Dedifferentiated amniotic fluid mesenchymal stem cell (primary cell): ENCODE measurements at regions not wholly inside any gene's neighbourhood (a gene's known extent, or its start where the extent isn't known, plus 50 kb on each side); places are given as distances from the start of the nearest gene placed in this dataset.

Experiments
- DNase-seq: peaks from one replicate; pipeline ENCODE4 v3.0.0-alpha.2; 2016; ENCODE audit errors: extremely low spot score

DNA sequence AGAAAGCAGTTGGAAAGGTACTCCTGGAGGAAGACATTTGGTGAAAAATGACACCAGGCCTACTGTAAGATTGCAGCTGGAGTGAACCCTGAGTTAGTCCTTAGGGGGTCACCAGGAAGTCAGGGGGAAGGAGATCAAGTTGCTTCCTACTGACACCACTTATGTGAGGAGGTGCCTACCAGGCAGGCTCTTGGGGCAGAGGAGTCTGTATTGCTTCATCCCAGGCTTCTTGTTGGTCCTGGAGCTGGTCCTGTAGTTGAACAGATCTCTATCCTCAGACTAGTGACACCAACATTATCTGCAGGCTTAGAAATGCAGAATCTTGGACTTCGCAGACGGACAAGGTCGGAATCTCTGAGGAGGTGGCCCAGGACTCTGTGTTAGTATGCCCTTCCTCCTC lies 116.0 kb upstream of the ARGLU1 start:
- DNase-seq: no peak

DNA sequence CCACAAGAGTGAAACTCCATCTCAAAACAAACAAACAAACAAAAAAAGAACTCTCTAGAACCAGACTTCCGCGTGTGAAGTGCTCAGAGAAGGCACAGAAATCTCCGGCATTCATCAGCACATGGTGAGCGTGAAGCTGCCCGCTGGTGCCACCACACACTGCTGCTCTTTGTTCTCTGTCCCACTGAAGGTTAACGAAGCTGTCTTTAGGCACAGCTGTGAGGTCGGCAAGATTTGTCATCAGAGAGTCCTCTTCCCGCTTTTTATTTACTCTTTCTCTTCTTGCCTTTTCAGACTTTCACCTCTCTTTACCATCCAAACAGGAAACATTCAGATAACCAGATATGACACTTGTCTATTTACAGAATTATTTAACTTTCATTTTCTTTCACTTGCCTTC lies 115.2 kb upstream of the ARGLU1 start:
- no peak for DNase-seq

DNA sequence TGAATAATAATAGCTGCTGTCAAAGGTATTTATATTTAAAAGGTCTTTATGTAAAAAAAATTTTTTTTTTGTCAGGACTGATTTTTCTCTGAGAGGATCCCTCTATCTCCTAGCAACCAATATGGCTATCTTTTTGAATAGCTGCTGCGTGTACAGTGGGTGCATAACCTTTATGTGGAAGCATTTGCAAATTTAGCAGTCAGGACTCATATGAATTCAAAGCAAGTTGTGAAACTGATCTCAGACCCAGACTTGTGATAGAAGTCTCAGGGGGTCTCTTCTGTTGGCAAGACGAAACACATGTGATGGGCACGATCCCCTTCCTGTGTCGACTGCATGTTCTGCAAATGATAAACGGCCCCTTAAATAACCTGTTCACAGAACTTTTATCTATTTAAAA lies 114.1 kb upstream of the ARGLU1 start:
- no peak for DNase-seq

DNA sequence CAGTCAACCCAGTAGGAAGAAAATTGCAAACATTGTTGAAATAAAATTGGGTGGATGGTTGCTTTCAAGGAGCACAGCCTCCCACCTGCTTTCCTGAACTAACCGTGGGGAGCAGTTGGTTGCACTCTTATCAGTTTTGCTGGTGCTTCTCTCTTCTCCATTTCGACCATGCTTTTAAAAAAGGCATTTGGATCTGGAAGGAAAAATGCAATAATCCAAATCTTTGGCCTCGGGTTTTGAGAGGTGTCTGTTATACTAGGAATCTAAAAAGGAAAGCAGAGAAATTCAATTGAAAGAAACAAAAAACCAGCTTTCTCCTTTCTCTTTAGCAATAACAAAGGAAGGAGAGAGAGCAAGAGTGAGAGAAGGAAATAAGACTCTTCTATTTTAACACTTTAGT lies 113.6 kb upstream of the ARGLU1 start:
- DNase-seq: no peak

DNA sequence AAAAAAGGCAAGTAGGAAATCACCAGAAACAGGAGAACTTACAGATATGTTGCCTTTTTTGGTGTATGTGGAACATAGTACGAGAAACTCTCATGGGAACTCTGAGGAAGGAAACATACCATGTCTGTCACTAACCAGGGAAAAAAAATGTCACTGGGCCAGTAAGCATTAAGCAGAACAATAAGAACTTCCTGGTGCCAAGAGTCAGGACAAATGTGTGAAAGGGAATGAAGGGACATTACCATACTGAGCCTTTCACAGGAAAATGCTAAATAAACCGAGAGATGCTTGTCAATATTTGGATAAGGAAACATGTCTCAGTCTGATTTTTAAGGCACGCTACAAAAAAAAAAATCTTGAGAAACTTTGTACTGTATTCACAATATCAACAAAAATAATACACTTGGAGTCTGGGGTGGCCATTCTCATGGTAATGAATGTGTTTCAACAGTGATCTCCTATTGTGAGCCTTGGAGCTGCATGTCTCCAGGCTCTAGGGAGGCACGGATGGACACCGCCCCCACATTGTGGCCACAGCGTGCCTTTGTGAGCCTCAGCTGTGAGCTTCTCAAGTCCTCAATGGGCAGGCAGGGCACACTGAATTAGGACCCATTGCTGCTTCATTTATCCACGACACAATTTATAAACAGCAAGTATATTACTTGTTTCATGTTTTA lies 113.0 kb upstream of the ARGLU1 start:
- DNase-seq: no peak

DNA sequence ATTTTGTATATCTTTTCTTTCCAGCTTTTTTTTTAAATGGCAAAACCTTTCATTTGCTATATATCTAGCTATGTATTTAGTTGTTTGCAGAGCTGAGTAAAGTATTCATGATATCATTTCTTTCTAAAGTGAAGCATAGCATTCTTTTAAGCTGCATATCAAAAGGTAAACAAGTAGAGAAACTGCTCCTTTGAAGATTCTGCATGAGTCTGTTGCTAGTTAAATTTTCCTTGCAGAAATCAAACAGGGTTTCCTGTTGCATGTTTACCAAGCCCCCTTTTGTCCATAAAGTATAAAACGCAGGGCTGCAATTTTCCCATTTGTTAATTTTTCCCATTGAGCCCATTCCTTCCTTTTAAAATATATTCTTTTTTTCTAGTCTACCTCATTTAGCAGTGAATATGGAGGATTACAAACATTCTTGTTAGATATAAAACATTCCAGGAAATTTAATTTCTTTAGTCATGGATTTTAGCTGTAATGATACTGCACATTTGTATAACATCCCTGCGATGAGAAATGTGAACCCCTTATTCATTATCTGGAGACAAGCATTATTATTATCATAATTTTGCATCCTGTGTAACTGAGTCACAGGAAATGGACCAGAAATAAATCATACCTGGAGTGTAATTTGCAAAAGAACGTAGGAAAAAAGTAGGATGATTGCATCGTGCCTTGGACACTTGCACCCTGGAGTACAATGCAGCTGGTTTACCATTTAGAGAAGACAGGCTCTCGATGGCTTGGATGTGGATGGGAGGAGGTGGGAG lies 110.9 kb upstream of the ARGLU1 start:
- DNase-seq: no peak

DNA sequence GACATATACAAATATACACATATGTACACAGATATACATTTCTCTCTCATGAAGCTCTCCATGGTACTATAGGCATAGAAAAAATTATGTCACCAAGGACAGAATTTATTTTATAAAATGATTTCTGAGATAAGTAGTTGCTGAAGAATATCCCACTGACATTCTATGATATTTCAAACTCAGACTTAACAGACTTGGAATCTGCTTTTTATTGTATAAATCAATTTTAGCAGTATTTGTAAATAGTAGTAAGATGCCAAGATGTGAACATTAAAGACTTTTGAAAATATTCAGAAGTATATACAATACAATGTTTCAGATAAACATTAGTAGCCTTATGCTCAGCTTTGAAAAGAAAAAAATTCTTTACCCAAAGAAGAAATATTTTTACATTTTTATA lies 107.4 kb upstream of the ARGLU1 start:
- no peak for DNase-seq

DNA sequence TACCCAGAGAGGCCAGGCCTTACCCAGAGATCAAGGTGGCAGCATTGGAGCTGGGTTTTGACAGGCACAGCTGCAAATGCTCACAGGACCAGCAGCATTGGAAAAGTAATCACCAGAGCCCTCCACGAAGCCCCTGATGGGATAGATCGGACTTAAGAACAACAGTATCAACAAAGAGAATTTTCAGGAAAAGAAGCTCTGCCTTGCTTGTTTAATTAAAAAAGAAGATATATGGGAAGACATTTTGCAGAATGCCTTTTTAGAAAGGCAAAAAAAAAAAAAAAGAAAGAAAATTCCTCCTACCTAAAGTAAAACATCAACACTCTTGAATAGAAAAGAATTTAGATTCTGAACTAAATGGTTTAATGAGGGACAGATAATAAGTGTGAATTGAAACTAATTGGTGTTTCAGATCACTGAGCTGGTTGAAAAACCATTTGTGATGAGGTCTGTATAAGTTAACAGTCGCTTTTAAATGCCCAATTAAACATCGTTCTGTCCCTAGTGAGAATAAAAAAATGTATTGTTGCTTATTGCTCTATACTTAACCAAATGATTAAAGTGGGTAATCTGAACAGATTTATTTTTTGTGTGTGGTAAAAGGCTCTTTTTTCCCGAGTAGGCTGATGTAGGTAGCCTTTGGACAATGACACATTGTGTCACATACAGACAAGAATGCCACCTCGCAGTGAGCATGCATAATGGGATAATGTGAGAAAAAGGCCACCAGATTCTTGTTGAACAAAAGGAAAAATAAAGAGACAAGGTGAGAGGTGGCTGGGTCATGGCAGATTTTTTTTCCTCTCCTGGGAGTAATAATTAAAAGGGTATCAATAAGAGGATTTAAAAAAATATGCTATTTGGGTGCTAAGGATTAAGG lies 93.0 kb upstream of the ARGLU1 start:
- no peak for DNase-seq

DNA sequence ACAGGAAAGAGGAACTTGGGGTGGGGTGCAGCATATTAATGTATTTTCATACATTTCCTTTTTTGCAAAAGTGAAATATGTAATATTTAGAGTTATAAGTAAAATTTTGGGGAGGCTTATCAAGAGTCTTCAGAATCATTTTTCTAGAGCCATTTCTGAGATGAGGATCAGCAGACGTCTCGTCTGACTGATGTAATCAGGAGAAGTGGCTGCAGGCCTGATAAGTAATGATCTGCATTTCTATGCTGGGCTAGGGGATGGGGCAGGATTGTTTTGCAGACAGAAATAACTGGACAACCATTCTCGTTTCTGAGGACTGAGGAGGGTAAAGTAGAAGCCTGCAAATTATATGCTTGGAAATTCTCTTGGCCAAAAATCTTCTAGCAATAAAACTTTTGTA lies 89.2 kb upstream of the ARGLU1 start:
- DNase-seq: no peak

DNA sequence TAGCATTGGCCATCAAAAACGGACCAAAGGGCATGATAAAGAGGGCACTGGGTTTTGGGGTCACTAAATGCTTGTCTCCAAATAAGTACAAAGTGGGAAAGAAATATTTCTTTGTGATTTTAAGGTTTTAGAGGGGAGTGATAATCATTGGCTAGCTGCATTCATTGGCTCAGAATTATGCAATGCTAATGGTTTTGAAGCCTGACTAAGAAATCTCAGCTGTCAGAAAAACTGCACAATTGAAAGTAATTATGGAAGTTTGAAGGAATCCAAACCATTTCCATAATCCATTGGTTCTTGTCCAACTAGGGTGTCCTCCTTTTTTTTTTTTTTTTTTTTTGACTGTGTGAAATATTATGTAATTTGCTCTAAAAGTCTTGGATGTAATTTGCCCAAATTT lies 88.2 kb upstream of the ARGLU1 start:
- no peak for DNase-seq

DNA sequence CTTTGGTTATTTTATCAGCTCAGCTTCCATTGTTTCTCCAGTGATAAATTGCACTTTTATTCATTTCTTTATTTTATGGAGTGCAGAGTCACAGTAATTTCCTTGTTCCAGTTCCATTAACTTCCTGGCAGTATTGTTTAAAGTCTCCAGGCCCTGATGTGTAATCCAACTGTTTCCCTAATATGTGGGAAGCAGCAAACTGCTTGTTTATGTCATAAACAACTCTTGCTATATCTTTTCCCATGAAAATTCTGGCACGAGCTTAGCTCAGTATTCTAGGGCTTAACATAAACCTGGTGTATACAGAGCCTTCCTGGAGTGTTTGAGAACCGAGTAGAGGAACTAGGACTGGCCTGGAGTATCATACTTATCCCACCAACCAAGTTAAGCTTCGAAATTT lies 83.5 kb upstream of the ARGLU1 start:
- no peak for DNase-seq

DNA sequence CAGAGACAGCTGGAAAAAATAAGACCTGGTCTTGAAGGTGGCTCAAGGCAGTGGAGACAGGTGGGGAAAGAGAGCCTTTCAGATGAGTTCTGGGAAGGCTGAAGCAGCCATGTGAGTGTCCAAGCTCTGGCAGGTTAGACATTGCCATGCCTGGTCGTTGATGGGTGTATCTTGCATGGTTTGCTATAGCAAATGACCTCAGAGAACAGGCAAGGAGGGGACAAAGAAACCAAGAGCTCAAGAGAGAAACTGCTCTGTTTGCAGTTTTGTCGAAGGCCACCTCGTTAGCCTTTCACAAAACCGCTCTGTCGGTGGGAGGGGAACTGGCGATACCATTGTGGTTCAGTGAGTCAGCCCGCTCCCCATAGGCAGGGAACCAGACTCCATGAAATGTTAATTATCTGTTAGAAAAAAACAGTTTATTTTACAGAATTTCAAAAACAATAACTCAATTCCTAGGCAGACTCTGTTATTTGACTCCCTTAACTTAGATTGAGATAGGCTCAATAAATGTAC lies 82.8 kb upstream of the ARGLU1 start:
- no peak for DNase-seq

DNA sequence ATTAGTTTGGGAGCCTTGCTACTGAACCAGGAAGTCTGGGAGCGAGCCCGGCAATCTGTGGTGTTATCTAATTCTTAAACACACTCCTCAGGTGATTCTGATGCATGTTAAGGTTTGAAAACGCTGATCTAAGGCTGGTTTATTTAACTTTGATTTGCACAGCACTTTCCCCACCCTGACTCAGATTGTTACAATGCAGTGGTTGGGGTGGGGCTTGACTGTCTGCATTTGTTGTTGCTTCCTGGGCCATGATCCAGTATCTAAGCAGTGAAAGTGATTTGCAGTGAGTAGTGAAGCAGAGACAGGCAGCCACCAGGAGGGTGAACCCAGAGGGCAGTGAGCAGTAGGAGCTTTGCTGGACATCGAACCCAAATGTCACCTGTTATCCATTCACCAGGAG lies 81.6 kb upstream of the ARGLU1 start:
- DNase-seq: no peak

DNA sequence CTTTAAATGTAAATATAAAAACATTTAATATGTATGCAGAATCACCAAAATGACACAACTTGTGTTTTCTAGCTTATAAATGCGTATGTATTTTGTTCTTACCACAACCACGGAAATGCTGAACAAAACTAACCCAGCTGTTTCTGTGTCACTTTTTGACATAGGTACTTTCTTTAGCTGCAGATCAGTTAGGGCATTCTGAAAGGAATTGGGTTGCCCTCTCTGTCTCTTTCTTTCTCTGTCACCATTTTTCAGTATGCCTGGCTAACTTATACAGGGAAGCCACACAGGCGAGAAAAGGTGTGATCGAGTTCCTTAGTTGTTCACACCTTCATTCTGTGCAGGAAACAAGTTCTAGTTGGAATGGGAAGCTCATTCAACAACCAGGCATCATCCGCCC lies 72.6 kb upstream of the ARGLU1 start:
- DNase-seq: no peak

DNA sequence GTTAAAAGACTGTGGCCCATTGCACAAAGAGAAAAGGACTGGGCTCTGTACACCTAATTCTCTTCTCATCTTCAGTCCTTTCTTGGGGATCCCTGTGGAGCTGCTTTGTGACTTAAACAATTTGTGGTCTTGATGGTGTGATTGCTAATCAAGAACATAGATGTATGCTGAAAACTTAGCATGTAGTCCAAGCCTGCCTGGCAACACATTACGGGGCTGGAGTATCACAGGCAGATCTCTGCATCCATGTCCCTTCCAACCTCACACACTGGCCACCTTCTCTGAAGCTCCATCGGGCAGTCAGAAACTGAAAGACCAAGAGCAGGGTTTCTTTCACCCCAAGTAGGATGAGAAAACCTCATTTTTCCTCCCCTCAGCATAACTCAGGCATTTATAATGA lies 69.6 kb upstream of the ARGLU1 start:
- DNase-seq: no peak

DNA sequence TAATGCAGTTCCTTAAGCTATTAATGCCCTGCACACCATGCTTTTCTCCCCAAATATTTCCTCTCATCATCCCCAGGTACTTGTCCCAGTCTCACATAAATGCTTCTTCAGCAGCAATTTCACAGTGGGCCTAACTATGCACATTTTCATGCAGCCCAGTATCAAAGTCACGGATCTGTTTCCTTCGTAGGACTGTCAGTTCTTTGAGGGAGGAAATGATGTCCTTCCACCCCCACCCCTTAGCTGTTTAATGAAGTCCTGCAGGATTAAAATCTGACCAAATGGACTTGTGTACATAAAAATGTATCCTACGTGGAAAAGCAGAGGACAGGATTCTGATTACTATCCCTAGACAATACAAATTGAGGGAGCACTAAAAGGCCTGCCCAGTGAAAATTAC lies 68.6 kb upstream of the ARGLU1 start:
- no peak for DNase-seq

DNA sequence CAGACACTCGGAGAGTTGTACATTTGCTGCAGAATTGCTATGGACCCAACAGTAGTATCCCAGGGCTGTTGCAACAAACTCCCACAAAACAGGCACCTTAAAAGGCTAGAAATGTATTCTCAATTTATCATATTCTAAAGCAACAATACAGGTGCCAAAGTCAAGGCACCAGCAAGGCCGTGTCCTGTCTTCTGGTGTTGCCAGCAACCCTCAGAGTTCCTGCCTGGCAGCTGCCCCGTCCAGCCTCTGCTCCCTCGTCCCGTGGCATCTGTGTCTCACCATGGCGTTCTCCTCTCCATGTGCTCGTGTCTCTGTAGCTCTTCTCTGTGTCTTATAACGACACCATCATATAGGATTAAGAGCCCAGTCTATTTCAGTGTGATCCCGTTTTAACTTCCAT lies 67.7 kb upstream of the ARGLU1 start:
- DNase-seq: no peak

DNA sequence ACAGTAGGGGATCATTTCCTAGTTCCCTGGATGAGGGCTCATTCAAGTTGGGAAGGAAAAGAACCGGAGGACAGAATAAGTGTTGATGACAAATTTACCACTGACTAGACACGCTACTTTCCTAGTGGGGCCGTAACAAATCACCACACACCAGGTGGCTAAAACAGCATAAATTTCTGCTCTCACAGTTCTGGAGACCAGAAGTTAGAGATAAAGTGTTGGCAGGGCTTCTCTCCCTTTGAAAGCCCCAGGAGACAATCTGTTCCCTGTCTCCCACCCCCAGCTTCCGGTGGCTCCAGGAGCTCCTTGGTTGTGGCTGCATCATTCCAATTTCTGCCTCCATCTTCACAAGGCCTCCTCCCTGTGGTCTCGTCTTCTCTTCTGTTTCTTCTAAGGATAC lies 65.4 kb upstream of the ARGLU1 start:
- DNase-seq: no peak

DNA sequence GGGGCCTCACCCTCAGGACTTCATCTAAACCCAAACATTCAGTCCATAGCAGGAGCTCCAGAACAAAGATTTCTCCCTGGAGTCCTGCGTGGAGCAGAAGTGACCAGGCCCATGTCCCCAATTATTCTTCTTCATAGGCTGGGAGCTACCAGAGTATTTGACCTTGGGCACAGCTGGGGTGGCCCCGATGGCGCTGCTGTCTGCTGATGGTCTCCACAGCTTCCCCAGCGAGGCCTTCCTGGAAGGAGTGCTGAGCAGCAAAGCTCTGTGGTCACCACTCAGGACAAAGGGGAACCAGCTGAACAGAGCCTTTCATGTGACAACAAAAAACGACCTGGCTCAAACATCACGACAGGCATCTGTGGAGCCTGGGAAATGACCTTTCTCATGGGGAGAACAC lies 62.7 kb upstream of the ARGLU1 start:
- DNase-seq: no peak

DNA sequence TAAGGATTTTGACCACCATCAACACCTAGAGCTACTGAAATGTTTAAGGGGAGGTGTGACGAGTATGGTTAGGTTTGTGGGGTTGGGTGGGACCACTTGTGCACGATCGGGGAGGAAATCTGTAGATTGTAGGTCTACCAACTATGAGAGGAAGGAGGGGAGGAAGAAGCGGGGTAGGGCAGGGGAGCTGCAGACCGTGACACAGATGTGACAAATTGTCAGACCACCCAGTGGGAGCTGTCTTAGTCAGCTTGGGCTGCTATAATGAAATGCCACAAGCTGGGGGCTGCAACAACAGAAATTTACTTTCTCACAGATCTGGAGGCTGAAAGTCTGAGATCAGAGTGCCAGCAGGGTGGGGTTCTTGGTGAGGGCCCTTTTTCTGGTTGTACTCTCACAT lies 62.2 kb upstream of the ARGLU1 start:
- DNase-seq: no peak

DNA sequence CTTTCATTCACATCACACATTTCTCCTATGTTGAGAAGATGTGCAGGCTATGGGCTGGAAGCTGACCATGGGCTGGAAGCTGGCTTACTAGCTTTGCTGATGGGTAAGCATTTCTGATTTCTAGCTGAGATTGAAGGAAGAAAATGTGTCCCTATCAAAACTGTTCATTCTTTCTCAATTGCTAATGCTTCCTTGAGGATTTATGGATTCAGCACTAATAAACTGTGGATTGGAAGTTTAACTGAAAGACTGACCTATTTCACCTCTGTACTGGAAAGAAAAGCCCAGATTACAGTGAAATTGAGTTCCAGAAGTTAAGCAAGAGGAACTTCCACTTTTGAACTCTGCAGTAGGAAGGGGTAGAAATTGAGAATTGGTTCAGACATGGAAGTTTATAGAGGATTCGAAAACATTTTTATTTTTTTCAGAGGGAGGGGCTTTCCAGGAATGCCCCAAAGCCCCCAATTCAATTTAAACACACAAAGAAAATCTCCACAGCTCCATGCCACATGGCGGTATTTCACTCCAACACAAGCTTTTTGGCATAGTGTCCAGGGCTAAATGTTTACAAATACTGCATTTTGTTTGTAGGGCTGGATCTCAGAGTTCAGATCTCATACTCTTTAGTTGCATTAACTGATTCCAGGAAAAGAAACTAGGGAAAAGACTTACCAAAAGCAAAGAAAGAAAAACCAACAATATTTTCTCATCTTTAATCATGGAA lies 61.2 kb upstream of the ARGLU1 start:
- DNase-seq: no peak

DNA sequence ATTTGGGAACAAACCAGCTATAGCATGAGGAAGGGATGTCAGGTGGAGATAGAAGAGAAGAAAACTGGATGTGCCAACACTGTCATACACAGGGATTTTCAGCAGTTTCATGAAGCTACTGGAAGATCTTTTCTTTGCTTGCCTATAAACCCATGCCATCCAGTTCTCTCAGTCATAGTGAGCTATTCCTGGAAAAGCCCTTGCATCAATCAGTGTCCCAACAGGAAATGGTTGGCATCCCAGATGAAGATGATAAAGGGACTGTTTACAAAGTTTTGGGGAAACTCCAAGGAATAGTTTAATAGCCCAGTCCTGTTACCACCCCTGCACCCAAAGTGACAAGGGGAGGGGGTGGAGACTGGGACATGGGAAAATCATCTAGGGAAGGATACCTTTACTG lies 58.5 kb upstream of the ARGLU1 start:
- DNase-seq: no peak
